GM18502 (cell line): ENCODE measurements at regions not wholly inside any gene's neighbourhood (a gene's known extent, or its start where the extent isn't known, plus 50 kb on each side); places are given as distances from the start of the nearest gene placed in this dataset.
"Not testable (repeated sequence)": the region's sequence is repeated elsewhere in the genome, so short reads cannot be mapped to it uniquely, and the experiment has no call there.

ENCODE experiments used
- ATAC-seq: cut with Tn5 transposase; IDR thresholded peaks from one replicate; pipeline ENCODE4 v1.9.1; 2021; ENCODE audit warnings: mild to moderate bottlenecking; ENCODE audit not compliant: unreplicated experiment, poor library complexity

GRCh38 chr5:74465724-74466123 is 174.8 kb downstream of the ENC1 start:
- ATAC-seq, result no peak

GRCh38 chr5:74464512-74465209 is 175.9 kb downstream of the ENC1 start:
- ATAC-seq, result no peak

GRCh38 chr5:74462356-74462755 is 178.2 kb downstream of the ENC1 start:
- ATAC-seq, result no peak

- ATAC-seq, result no peak
Observed at GRCh38 chr5:74461251-74461650, 179.3 kb downstream of the ENC1 start.

GRCh38 chr5:74460694-74461093 is 179.8 kb downstream of the ENC1 start:
- no peak for ATAC-seq

GRCh38 chr5:74459984-74460383 is 180.5 kb downstream of the ENC1 start:
- ATAC-seq, result no peak

- no peak for ATAC-seq
Observed at GRCh38 chr5:74457876-74458275, 182.7 kb downstream of the ENC1 start.

GRCh38 chr5:74454263-74455030 is 186.1 kb downstream of the ENC1 start:
- no peak for ATAC-seq

- no peak for ATAC-seq
Observed at GRCh38 chr5:74452856-74453255, 187.7 kb downstream of the ENC1 start.

- ATAC-seq, result no peak
Observed at GRCh38 chr5:74450095-74450494, 190.4 kb downstream of the ENC1 start.

- no peak for ATAC-seq
Observed at GRCh38 chr5:74446725-74447241, 193.7 kb downstream of the ENC1 start.

GRCh38 chr5:74442466-74442865 is 198.1 kb downstream of the ENC1 start:
- no peak for ATAC-seq

- no peak for ATAC-seq
Observed at GRCh38 chr5:74441616-74442015, 198.9 kb downstream of the ENC1 start.

GRCh38 chr5:74440341-74440740 is 200.2 kb downstream of the ENC1 start:
- ATAC-seq, result no peak

GRCh38 chr5:74437870-74438269 is 202.7 kb downstream of the ENC1 start:
- ATAC-seq, result not testable (repeated sequence)

GRCh38 chr5:74433896-74434829 is 206.4 kb downstream of the ENC1 start:
- ATAC-seq, result no peak

- peak; percentile 52 for ATAC-seq
Observed at GRCh38 chr5:74433255-74433895, 207.2 kb downstream of the ENC1 start.

GRCh38 chr5:74432721-74433120 is 207.8 kb downstream of the ENC1 start:
- ATAC-seq, result no peak

GRCh38 chr5:74432216-74432615 is 208.3 kb downstream of the ENC1 start:
- ATAC-seq, result no peak

- ATAC-seq, result no peak
Observed at GRCh38 chr5:74431290-74431669, 209.2 kb downstream of the ENC1 start.
